HG02885 (cell line): ENCODE measurements at regions not wholly inside any gene's neighbourhood (a gene's known extent, or its start where the extent isn't known, plus 50 kb on each side); places are given as distances from the start of the nearest gene placed in this dataset.
"Not testable (repeated sequence)": the region's sequence is repeated elsewhere in the genome, so short reads cannot be mapped to it uniquely, and the experiment has no call there.

Experiments
- ATAC-seq: cut with Tn5 transposase; IDR thresholded peaks from one replicate; pipeline ENCODE4 v1.9.1; 2021; ENCODE audit warnings: mild to moderate bottlenecking; ENCODE audit not compliant: unreplicated experiment, poor library complexity

GRCh38 chr15:22665059-22665702 is 121.3 kb upstream of the NIPA1 start:
- ATAC-seq: not testable (repeated sequence)

- ATAC-seq: not testable (repeated sequence)
Measured at GRCh38 chr15:22665711-22666110, 120.7 kb upstream of the NIPA1 start.

GRCh38 chr15:22684786-22685185 is 101.7 kb upstream of the NIPA1 start:
- not testable (repeated sequence) for ATAC-seq

GRCh38 chr15:22699881-22700280 is 86.6 kb upstream of the NIPA1 start:
- ATAC-seq: not testable (repeated sequence)

GRCh38 chr15:22710831-22711341 is 75.6 kb upstream of the NIPA1 start:
- not testable (repeated sequence) for ATAC-seq

GRCh38 chr15:22713933-22714332 is 72.5 kb upstream of the NIPA1 start:
- ATAC-seq: not testable (repeated sequence)

GRCh38 chr15:22714358-22715132 is 71.9 kb upstream of the NIPA1 start:
- ATAC-seq: not testable (repeated sequence)

GRCh38 chr15:22715133-22715845 is 71.2 kb upstream of the NIPA1 start:
- ATAC-seq: not testable (repeated sequence)

- ATAC-seq: not testable (repeated sequence)
Measured at GRCh38 chr15:22719980-22720379, 66.5 kb upstream of the NIPA1 start.

- ATAC-seq: not testable (repeated sequence)
Measured at GRCh38 chr15:22726104-22726503, 60.3 kb upstream of the NIPA1 start.

GRCh38 chr15:22735067-22735466 is 51.4 kb upstream of the NIPA1 start:
- ATAC-seq: not testable (repeated sequence)

GRCh38 chr15:22735781-22736180 is 50.7 kb upstream of the NIPA1 start:
- no peak for ATAC-seq

- not testable (repeated sequence) for ATAC-seq
Measured at GRCh38 chr15:22736200-22736599, 50.2 kb upstream of the NIPA1 start.
